ENCODE measurements at regions not wholly inside any gene's neighbourhood (a gene's known extent, or its start where the extent isn't known, plus 50 kb on each side); places are given as distances from the start of the nearest gene placed in this dataset.

GRCh38 chr6:85353012-85353411 is 96.9 kb upstream of the NT5E start:
- Histone ChIP-seq H2BK120ac (ENCODE audit: low read depth, low read length, poor library complexity, severe bottlenecking) (no peak overlapping the region), H3T11ph (ENCODE audit: low read length) (no peak overlapping the region), H4K8ac (replicated peaks; ENCODE audit: insufficient read length, low read depth, low read length) (no peak overlapping the region), H3K23me2 (ENCODE audit: insufficient read length, low read depth, low read length, poor library complexity, severe bottlenecking) (no peaks in the 10 kb centered on the region), H3K14ac (ENCODE audit: insufficient read depth, low read length) (no peak overlapping the region), H3K4me1 (ENCODE audit: insufficient read depth, low read length) (no peaks in the 10 kb centered on the region), H3K4me2 (ENCODE audit: insufficient read depth, insufficient read length, low read length) (no peak overlapping the region), H3K79me1 (ENCODE audit: insufficient read depth, low read depth, low read length, poor library complexity, severe bottlenecking) (no peaks in the 10 kb centered on the region), H3K23ac (ENCODE audit: insufficient read length, low read depth, low read length) (no peak overlapping the region), H3K9me3 (ENCODE audit: control insufficient read depth, low read depth, low read length) (no peaks in the 10 kb centered on the region), H2AFZ (ENCODE audit: low read length) (no peak overlapping the region), H4K20me1 (ENCODE audit: control insufficient read depth, insufficient read depth, insufficient read length) (no peaks in the 10 kb centered on the region), H4K91ac (ENCODE audit: insufficient read length, low read depth, low read length) (no peak overlapping the region), H3K27ac (ENCODE audit: insufficient read length, low read depth, low read length) (no peak overlapping the region), H2BK15ac (ENCODE audit: low read depth, low read length) (no peak overlapping the region), H3K18ac (ENCODE audit: insufficient read length, low read depth, low read length) (no peak overlapping the region), H2BK5ac (ENCODE audit: insufficient read length, low read length) (no peak overlapping the region), H3K27me3 (ENCODE audit: insufficient read depth, low read length) (no peaks in the 10 kb centered on the region), H3K56ac (ENCODE audit: insufficient read length, low read depth, low read length) (no peak overlapping the region), H2BK12ac (ENCODE audit: insufficient read length, low read depth, low read length) (no peak overlapping the region), H4K5ac (ENCODE audit: insufficient read length, low read depth, low read length) (no peak overlapping the region), H3K79me2 (ENCODE audit: insufficient read depth, low read length) (no peaks in the 10 kb centered on the region), H3K4ac (ENCODE audit: low read depth, low read length) (no peak overlapping the region), H3K9ac (ENCODE audit: extremely low read depth, insufficient read length, low read length) (no peak overlapping the region), H2BK20ac (ENCODE audit: low read depth, low read length, poor library complexity, severe bottlenecking) (no peak overlapping the region), H2AK5ac (ENCODE audit: insufficient read length, low read length) (no peak overlapping the region)
- no peak for DNase-seq
- no peak for TF ChIP-seq CTCF (conservative IDR thresholded peaks at IDR 0.05)
- WGBS (ENCODE audit: extremely low coverage, insufficient read length, low lambda C conversion rate): no CpG with 5 or more reads among the region's 3 CpGs
- Mint-ChIP-seq H3K36me3 (ENCODE audit: insufficient read depth in 1 of 3, low read depth in 3 of 3) (no peaks in the 10 kb centered on the region; a peak in 1 of 7 replicates), H3K9me3 (no peaks in the 10 kb centered on the region), H3K4me3 (no peak overlapping the region), H3K27me3 (ENCODE audit: low read depth) (no peaks in the 10 kb centered on the region), H3K4me1 (no peaks in the 10 kb centered on the region), H3K27ac (no peak overlapping the region; a peak in 1 of 7 replicates)

Data from H9 (cell line).